GM19351 (cell line): ENCODE measurements at regions not wholly inside any gene's neighbourhood (a gene's known extent, or its start where the extent isn't known, plus 50 kb on each side); places are given as distances from the start of the nearest gene placed in this dataset.
"Not testable (repeated sequence)": the region's sequence is repeated elsewhere in the genome, so short reads cannot be mapped to it uniquely, and the experiment has no call there.

Source experiments
- ATAC-seq: cut with Tn5 transposase; IDR thresholded peaks from one replicate; pipeline ENCODE4 v1.9.1; 2021; ENCODE audit warnings: mild to moderate bottlenecking, moderate library complexity; ENCODE audit not compliant: unreplicated experiment

DNA sequence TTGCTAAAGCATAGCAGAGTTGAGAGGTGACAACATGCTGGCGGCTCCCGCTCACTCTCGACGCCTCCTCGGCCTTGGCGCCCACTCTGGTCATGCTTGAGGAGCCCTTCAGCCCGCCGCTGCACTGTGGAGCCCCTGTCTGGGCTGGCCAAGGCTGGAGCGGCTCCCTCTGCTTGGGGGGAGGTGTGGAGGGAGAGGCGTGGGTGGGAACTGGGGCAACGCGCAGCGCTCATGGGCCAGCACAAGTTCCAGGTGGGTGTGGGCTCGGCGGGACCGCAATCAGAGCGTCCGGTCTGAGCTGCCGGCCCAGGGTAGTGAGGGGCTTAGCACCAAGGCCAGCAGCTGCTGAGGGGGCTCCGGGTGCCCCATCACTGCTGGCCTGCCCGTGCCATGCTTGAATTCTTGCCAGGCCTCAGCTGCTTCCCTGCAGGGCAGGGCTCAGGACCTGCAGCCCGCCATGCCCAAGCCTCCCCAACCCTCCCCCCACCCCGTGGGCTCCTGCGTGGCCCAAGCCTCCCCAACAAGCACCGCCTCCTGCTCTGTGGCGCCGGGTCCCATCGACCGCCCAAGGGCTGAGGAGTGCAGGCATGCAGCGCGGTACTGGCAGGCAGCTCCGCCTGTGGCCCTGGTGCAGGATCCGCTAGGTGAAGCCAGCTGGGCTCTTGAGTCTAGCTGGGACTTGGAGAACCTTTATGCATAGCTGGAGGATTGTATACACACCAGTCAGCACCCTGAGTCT, 2052.8 kb upstream of the CELF4 start:
- no peak for ATAC-seq

DNA sequence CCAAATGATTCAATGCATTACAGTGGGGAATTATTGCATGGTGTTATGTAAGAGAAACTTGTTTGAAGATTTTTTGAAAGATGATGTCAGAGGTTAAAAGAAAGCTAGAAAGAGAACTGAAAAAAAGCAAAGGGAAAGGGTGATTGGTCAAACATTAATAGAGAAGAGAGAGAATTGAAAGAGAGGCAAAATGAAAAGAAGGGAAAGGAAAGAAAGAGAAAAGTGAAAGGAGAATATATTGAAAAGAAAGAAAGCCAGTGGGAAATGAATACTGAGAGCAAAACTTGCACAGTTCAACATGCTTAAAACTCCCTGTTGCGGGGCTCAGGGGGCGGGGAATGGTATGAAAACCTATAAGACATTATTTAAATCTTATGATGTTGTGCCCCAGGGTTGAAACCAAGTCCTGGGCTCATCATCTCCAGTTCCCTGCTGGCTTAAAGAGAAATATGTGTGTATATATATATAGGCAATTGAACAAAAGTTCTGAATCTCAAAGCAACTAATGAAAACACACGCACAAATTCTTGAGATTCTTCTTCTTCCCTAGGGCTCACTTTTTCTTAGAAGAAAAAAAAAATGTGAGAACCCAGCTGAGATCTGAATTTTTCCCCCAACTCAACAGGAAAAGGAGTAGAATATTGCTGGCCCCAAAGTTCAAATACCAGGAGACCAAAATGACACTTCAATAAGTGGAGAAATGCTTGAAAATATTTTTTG, 2045.9 kb upstream of the CELF4 start:
- ATAC-seq: no peak

DNA sequence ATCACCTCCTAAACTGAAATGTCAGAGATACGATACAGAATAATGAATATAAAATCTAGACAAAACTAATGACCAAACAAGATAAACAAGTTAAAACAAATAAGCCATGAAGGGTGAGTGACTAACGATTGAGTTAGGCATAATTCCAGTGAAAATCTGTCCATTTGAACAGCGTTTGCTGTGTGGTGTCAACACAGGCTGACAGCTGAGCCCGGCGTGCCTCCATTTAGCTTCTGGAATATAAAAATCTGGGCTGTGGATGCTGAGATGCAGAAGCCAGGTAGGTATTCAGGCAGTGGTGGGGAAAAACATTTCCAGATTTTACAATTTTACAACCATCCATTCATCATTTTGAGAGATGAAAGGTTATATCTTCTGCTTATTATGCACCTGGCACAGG, 2041.4 kb upstream of the CELF4 start:
- no peak for ATAC-seq

DNA sequence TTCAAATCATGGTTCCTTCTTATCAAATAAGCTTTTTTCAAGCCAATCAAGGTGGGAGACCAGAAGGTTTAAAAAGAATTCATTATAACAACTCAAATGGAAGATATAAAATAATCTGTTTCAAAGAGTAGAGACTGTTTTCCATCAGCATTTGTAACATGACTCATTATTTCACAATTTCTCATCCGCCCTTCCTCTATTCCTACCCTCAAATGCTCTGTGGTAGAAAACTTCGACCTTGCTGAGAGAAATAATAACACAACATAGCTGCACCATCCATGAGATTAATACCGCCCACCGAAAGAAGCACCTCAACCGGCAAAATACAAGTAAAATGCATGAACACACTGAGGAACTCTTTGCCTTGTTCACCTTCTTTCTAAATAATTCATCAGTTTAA, 2039.2 kb upstream of the CELF4 start:
- ATAC-seq: no peak

DNA sequence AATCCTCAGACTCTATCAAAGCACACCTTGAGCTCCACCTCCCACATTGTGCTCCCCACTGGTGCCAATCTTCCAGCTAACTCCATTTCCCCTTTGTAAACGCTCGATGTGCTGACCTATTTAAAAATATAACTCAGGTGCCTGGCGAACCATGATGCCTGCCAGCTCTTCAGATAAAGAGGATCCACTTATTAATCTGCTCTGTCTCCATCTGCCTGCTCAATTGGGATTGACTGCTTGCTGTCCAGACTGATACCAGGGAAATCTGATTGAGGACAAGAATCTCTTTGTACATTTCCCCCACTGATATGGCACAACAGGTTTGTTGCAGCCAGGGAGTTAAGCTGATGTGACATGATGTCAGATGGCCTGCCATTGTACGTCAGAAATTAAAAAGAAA, 2036.5 kb upstream of the CELF4 start:
- no peak for ATAC-seq

DNA sequence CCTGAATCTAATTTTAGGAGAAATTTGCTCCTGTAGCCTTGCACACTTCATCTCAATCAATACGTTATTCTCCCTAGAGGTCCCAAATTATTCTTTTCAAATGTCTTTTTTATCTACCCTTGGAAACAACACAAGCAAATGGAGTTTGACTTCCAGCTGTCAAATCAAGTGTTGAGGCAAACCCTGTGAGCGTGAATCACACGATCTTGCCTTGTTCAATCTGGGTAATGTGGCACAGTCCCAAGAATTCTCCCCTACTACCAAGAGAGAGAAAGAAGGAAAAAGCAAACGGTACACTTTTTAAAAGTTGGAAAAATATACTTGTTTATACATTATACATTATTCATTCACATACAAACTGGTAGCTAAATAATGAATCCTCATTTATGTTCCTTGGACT, 2035.3 kb upstream of the CELF4 start:
- ATAC-seq: no peak

DNA sequence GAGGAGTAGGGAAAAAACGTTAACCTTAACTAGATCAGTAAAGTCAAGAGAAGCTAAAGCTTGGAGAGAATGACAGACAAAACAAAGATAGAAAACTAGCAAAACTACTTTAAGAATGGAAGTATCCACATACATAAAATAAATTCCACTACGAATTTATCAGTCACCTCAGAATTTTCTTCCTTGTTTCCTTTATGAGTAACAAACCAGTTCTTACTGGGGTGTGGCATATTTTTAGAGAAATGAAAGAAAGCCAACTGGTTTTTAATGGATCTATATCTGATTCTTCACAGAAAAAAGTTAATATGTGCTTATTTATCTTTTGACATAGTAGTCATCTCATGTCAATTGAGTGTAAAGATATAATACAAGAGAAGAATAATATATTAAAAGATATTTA, 2033.7 kb upstream of the CELF4 start:
- no peak for ATAC-seq

DNA sequence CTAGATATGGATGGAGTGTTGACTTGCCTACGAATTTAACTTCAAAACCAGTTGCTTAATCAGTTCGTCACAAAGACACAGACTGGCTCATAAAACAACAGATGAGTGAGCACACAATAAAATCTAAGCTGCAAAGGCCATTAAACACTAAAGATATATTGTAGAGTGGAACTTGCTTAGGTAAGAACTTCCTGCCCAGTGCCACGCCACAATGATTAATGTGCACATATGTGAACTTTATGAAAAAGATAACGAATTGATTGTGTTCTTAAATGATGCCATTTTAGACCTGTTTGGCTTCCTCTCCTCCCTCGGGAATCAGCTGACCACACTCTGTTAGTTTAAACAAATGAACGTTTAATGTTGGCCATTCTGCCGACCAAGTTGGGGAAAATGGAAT, 2031.3 kb upstream of the CELF4 start:
- no peak for ATAC-seq

DNA sequence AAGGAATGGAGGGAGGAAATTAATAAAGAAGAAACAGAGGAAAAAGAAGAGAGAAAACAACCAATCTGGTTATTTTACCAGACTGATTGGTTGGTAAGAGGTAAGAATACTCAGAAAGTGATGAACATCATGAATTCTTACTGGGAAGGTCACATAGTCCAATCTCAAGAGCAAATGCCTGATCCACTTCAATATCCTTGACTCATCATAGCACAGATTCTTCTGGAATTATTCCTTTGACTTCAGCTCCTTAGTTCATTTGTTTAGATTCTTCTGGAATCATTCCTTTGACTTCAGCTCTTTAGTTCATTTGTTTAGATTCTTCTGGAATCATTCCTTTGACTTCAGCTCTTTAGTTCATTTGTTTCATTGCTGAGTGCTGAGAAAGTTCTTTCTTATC, 2030.6 kb upstream of the CELF4 start:
- ATAC-seq: no peak

DNA sequence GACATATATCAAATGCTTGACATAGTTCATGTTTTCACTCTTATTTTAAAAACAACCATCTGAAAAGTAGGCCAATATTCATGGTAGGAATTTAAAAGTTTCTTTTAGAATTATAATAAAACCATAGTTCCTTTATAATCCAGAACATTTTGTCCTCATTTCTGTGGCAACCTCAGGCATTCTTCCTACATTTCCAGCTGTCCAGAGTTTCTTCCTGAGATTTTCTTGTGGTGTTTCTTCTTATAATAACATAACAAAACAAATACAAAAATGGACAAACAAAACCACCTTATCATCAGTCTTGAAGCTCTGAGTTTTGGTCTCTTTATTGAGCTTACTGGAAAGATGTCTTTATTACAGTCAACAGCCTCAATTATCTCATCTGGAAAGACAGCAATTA, 2028.6 kb upstream of the CELF4 start:
- ATAC-seq: no peak

DNA sequence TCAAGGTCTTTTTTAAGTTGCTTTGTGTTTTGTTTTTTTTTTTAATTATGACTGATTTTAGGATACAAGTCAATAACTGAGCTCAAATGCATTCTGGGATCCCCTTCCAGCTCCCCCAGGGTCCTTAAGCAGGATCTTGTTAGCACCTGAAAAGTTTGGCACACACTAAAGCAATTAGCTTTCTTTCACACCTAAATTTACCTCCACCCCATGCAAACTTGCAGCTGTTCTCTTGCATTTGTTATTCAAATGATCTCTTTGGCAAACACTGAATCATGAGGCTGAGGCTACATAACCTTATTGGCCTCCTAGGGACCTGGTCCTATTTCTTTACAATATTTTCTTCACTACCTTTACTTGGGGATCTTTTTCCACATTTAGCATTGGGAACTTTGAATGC, 2026.1 kb upstream of the CELF4 start:
- no peak for ATAC-seq

DNA sequence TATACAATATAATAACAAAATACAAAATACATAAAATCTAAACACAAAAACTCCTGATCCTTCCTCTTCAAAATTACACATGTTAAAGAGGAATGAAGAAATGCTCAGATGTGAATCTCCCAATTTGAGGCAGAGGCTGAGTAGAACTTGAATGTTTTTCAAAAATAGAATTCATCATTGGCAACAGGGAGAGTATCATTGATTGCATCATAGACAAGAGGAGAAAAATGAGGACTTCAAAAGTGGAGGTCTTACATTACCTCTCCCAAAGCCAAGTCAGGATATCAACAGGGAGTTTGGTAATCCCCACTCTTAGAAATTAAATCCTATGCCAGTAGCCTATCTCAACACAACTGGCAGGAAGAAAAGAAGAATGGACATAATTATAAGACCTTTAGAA, 2023.9 kb upstream of the CELF4 start:
- no peak for ATAC-seq

DNA sequence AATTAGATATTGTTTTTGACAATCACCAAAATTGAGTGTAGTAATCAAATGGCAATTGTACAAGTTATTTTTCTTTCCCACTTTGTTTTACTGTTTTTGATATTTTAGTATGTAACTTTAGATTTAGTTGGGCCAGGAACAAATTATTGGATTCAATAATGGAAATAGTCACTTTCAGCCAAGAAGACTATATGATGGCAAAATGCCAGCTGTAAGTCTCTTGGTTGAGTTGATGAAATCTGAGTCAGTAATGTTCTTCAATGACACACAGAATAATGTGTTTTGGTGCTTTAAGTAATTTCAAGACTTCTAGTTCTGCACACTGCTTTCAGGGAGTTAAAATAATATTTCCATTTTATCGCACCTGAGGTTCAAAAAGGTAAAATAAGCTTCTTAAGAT, 2022.0 kb upstream of the CELF4 start:
- ATAC-seq: no peak

DNA sequence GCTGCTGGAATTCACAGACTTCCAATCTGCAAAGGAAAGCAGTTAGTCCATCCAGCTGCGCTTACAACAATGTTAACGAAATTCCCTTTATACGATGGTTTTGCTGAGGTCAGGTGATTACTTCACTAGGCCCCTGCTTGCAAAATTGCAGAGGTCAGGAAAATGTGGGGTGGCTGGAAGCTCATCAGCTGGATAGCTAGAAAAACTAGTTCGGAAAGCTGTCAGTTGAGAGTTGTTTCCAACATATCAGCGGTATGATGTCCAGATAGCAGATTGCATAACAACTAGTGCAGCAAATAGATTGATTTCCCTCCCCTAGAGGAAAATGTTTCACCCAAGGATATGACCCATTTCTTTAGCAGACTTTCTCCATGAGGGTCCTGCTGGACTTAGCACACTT, 2021.1 kb upstream of the CELF4 start:
- no peak for ATAC-seq

DNA sequence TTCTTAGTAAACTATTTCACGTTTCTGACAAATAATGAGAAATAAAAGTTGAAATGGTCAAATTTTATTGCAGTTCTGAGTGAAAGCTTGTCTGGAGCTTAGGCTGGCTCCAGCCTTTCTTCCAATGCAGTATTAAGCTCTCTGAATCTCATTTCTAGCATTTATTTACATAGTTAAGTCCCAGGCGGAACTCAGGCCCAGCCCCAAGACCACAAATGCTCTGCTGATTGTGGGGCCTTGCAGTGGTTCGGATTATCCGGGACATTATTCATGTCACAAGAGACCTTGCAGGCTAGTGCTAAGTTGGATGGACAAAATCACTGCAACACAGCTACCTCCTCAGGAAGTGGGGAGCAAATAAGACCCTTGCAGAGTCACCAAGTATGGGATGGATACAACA, 2009.3 kb upstream of the CELF4 start:
- ATAC-seq: no peak

DNA sequence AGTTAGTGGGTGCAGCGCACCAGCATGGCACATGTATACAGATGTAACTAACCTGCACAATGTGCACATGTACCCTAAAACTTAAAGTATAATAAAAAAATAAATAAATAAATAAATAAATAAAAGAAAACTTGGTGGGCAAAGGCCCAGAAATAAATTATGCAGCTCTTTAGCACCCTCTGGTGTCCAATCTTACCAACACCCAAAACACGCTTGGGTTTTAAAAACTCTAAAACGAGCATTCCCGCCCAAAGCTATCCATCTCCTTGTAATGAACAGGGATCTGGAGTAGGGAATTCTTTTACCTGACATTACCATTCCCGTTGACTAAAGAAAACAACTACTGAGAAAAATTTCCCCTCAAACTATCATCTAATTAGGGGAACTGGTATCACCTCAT, 2005.9 kb upstream of the CELF4 start:
- no peak for ATAC-seq

DNA sequence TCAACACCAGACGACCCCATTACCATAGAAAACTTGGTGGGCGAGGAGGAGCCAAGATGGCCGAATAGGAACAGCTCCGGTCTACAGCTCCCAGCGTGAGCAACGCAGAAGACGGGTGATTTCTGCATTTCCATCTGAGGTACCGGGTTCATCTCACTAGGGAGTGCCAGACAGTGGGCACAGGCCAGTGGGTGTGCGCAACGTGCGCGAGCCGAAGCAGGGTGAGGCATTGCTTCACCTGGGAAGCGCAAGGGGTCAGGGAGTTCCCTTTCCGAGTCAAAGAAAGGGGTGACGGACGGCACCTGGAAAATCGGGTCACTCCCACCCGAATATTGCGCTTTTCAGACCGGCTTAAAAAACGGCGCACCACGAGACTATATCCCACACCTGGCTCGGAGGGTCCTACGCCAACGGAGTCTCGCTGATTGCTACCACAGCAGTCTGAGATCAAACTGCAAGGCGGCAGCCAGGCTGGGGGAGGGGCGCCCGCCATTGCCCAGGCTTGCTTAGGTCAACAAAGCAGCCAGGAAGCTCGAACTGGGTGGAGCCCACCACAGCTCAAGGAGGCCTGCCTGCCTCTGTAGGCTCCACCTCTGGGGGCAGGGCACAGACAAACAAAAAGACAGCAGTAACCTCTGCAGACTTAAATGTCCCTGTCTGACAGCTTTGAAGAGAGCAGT, 2000.1 kb upstream of the CELF4 start:
- ATAC-seq: not testable (repeated sequence)

DNA sequence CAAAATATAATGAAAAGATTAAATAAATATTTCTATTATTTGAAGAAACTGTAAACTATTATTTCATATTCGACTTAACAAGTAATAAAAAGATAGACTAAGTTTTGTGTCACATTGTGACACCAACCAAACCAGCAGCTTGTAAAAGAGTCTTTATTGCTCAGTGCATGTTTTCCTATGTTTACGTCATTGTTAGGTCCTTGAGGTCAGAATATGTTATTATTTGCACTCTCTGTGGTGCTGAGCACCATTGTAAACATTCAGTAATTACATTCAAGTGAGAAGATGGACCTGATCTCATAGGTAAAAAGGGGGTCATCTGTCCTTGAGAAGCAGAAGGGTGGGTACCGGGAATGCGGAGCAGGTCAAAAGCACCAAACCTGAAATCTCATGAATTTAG, 1999.1 kb upstream of the CELF4 start:
- no peak for ATAC-seq

DNA sequence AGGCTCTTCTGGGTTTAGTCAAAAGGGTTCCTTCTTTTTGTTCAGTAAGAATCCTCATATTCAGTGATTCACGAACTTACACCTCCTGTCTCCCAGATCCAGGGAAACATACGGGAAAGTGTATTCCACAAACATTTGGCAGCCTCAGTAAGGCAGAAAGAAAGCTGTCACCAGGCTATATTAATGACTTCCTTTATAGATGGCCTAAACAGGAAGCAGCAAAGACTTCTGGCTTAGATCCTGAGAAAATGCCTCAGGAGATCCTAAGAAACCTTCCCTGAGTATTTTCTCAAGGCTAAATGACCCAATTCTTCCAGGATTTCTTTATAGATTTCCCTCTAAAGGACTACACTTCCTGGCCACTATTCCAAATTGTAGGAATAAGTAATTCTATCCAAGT, 1995.5 kb upstream of the CELF4 start:
- ATAC-seq: no peak

DNA sequence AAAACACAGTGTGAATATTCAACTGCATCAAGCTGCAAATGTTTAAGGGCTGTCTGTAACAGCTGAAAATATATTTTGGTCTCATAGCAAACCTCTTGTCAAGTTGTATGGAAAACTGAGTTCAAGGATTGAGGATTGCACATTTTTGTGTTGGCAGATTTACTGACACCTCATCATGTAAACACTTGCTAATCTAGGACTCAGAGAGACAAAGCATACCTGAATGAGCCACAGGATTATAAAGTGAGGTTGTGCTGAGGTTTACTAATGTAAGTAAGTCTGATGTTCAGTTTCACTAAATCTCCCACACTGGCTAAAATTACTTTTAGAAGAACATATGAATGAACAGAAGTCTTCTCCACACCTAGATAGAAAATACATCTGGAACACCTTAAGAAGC, 1993.1 kb upstream of the CELF4 start:
- no peak for ATAC-seq

DNA sequence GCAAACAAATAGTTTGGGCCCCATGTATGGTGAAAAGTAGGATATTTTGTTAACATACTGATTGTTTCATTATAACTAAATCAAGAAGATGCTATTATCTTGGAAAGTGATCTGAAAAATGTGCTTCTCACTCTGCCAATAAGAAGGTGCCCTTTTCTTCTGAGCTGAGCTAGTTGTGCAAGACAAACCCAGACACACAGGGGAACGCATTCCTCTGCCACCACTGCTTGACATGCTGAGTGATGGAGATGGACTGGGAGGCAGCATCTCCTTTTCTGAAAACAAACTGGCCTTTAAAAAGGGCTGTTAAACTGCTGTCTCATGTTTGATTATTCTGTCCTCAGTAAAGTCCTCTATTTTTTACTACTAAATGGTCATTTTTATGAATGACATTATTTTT, 1989.9 kb upstream of the CELF4 start:
- ATAC-seq: no peak

DNA sequence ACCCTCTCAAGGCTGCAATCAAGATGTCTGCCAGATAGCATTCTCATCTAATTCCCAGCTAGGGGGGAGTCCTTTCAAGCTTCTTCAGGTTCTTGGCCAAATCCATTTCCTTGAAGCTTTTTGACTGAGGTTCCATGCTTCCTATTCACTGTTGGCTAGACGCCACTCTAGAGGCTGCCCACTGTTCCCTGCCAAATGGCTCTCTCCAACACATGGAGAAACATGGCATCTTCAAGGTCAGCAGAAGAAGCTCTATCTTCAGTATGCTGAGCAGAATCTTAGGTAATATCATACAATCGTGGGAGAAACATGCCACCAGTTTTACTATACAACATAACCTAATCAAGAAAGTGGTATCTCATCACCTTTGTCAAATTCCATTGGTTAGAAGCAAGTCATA, 1985.1 kb upstream of the CELF4 start:
- no peak for ATAC-seq
